Skeletal muscle satellite cell (primary cell): ENCODE measurements at regions not wholly inside any gene's neighbourhood (a gene's known extent, or its start where the extent isn't known, plus 50 kb on each side); places are given as distances from the start of the nearest gene placed in this dataset.

Experiments
- H3K27me3 ChIP-seq: 2 replicates; pipeline ENCODE4 v1.7.0; 2013; ENCODE audit warnings: low read length; ENCODE audit not compliant: control insufficient read depth, insufficient read depth
- H3K36me3 ChIP-seq: 2 replicates; pipeline ENCODE4 v1.7.0; 2013; ENCODE audit warnings: mild to moderate bottlenecking, control low read depth, low read length; ENCODE audit not compliant: insufficient read depth
- H3K4me1 ChIP-seq: 2 replicates; pipeline ENCODE4 v1.7.0; 2013; ENCODE audit warnings: low read length; ENCODE audit not compliant: control insufficient read depth, insufficient read depth
- H3K4me2 ChIP-seq: 2 replicates; pipeline ENCODE4 v1.7.0; 2013; ENCODE audit warnings: mild to moderate bottlenecking, low read length
- H3K4me3 ChIP-seq: 2 replicates; pipeline ENCODE4 v1.7.0; 2013; ENCODE audit warnings: low read length
- H3K9ac ChIP-seq: 2 replicates; pipeline ENCODE4 v1.7.0; 2013; ENCODE audit warnings: mild to moderate bottlenecking, low read depth, low read length, moderate library complexity
- H3K9me3 ChIP-seq: replicated peaks from 2 replicates; pipeline ENCODE4 v1.7.0; 2013; ENCODE audit warnings: mild to moderate bottlenecking, control low read depth, low read length

DNA sequence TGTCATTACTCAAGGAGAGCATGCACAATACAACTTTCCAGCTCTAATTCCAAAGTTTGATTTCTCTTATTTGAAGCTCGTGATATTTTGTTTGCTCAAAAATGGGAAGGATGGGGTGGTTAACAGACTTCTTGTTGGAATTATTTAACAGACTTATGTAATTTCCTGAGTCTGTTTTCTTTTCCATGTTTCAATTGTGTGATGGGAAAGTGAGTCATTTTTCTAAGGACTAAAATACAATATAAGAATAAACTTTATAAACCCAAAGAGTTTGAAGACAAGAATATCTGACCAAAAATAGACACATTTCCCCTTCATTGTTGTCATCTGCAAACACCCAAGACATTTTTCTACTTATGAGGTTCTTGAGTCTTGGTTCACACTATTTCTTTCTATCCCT, 211.8 kb upstream of the SLITRK5 start:
- Histone ChIP-seq H3K27me3 (no peaks in the 10 kb centered on the region), H3K4me1 (no peaks in the 10 kb centered on the region), H3K4me3 (no peak overlapping the region), H3K9ac (no peak overlapping the region), H3K36me3 (no peaks in the 10 kb centered on the region), H3K4me2 (no peak overlapping the region), H3K9me3 (no peaks in the 10 kb centered on the region)

DNA sequence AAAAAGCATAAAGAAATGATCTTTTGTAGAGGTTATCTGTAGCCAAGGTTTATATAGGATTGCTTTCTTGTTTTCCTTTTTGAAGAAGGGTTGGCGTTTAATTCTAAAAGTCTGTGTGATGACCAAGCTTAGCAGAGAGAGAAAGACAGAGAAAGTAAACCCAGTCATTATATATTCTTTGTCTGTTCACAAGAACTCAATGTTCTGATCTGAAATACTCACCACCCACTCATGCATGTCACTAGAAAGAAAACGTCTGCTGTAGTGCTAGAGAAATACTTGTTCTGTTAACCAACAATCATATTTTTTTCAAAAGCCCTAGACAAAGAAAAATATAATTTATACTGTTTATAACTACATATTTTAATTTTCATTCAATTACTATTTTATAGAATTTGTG, 173.7 kb upstream of the SLITRK5 start:
- no peaks in the 10 kb centered on the region for H3K36me3 ChIP-seq
- H3K4me3 ChIP-seq: no peak overlapping the region
- no peaks in the 10 kb centered on the region for H3K9me3 ChIP-seq
- no peak overlapping the region for H3K4me2 ChIP-seq
- no peak overlapping the region for H3K9ac ChIP-seq
- no peaks in the 10 kb centered on the region for H3K4me1 ChIP-seq
- H3K27me3 ChIP-seq: no peaks in the 10 kb centered on the region

DNA sequence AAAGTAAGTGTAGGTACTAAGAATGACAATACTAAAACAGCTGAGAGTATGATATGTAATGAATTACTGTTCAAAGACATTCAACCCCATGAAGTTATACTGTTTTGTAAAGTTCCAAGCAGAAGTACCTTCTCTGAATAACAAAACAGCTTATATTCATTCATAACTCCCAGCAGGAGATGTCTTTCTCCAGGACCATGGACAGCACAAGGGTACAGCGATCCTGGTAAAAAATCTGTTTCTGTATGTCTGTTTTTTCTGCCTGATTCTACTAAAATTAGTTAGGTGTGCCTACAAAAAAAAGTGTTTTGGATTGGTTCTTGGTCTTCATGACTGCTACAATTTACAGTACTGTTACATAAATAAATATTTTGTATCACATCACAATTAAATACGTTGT, 172.5 kb upstream of the SLITRK5 start:
- no peak overlapping the region for H3K9ac ChIP-seq
- H3K4me1 ChIP-seq: no peaks in the 10 kb centered on the region
- no peaks in the 10 kb centered on the region for H3K36me3 ChIP-seq
- H3K4me2 ChIP-seq: no peak overlapping the region
- H3K9me3 ChIP-seq: no peaks in the 10 kb centered on the region
- H3K4me3 ChIP-seq: no peak overlapping the region
- H3K27me3 ChIP-seq: no peaks in the 10 kb centered on the region

DNA sequence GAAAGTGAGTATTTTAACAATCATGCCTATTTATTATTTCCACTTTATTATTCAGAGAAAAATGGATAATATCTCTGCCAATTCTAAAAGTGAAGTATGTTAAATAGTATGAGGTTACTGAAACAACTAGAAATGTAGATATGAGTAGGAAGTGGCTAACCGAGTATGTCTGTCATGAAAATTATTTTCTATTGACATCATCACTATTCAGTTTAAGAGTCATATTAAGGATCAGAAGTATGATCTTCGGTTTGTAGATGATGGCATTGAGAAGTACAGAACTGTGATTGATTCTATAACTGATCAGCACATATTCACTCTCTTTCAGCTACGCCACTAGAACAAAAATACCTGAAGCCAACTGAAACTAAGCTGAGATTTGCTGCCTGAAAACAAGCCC, 146.4 kb upstream of the SLITRK5 start:
- no peak overlapping the region for H3K4me3 ChIP-seq
- H3K9me3 ChIP-seq: no peaks in the 10 kb centered on the region
- H3K4me1 ChIP-seq: no peaks in the 10 kb centered on the region
- H3K4me2 ChIP-seq: no peak overlapping the region
- H3K36me3 ChIP-seq: no peaks in the 10 kb centered on the region
- no peaks in the 10 kb centered on the region for H3K27me3 ChIP-seq
- no peak overlapping the region for H3K9ac ChIP-seq

DNA sequence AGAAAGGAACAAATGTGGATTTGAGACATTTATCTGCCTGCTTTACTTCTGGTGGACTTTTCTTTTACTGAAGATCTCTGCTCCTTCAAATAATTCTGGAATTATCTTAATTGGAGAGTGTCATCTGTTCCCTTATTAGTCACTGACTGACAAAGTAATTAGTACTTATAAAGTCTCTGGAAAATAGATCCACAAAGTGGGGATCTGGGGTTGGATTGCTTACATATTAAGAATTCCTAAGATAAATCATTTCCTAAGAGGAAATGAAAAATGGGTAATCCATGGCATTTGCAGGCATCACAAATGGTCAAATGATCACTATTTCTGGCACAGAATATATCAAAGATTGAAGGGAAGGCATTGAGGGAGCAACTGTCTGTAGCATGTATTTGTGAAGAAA, 137.4 kb upstream of the SLITRK5 start:
- no peaks in the 10 kb centered on the region for H3K4me1 ChIP-seq
- no peak overlapping the region for H3K4me3 ChIP-seq
- H3K4me2 ChIP-seq: no peak overlapping the region
- H3K9me3 ChIP-seq: peaks cover 5% of the 10 kb centered on the region
- H3K27me3 ChIP-seq: no peaks in the 10 kb centered on the region
- H3K36me3 ChIP-seq: no peaks in the 10 kb centered on the region
- no peak overlapping the region for H3K9ac ChIP-seq

DNA sequence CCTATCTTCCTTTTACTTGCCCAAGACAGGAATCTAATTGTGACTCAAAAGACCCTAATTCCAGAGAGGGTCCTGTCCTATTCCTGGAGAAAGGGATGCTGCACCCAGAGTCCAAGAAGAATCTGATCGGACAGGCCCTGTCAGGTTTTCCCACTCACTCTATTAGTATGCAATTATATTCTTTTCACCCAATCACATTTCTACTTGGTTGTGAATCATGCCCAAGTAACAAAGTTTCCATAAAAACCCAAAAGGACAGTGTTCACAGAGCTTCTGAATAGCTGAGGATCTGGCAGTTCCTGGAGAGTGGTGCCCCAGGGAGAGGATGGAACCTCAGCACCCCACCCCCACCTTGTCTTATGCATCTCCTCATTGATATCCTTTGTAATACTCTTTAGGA, 135.3 kb upstream of the SLITRK5 start:
- no peaks in the 10 kb centered on the region for H3K27me3 ChIP-seq
- H3K4me2 ChIP-seq: no peak overlapping the region
- H3K4me3 ChIP-seq: no peak overlapping the region
- H3K9me3 ChIP-seq: peaks cover 6% of the 10 kb centered on the region
- no peak overlapping the region for H3K9ac ChIP-seq
- no peaks in the 10 kb centered on the region for H3K36me3 ChIP-seq
- H3K4me1 ChIP-seq: no peaks in the 10 kb centered on the region

DNA sequence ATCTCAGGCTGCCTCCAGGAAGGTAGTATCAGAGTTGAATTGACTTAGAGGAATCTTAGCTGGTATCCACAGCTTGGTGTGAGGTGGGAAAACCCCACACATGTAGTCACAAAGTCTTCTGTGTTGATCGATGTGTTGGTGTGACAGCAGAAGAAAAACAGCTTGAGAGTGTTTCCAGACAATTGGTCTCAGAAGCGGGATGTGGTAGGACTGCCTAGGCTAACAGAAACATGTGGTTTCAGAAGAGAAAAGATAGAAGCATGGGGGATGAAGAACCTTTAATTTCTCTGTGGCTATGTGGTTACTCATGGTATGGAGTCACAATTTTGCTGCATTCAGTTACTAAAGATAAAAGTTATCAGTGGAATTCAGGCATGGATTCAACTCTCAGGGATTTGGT, 134.7 kb upstream of the SLITRK5 start:
- no peak overlapping the region for H3K4me3 ChIP-seq
- no peak overlapping the region for H3K9ac ChIP-seq

DNA sequence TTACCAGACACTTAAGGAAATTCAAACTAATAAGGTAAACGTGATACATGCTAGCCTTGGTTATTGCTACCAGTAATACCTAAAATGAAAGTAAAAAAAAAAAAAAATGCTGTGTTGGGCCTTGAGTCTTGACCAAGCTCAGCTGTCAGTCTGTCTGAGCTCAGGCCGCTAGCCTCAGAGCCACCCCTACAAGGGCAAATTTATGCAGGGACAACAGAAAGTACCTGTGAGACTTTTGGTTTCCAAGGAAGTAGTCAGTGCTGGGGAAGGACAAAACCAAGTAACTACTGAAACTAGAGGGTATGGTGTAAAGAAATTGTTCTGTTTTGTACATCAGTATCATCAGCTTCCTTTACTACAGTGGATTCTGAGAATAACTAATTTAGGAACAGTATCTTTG, 134.3 kb upstream of the SLITRK5 start:
- Histone ChIP-seq H3K4me3 (no peak overlapping the region), H3K9me3 (peaks cover 6% of the 10 kb centered on the region), H3K4me2 (no peak overlapping the region), H3K4me1 (no peaks in the 10 kb centered on the region), H3K27me3 (no peaks in the 10 kb centered on the region), H3K9ac (no peak overlapping the region), H3K36me3 (no peaks in the 10 kb centered on the region)

More for the DNA sequence above, 134.7 kb upstream of the SLITRK5 start:
- Histone ChIP-seq H3K36me3 (no peaks in the 10 kb centered on the region), H3K9me3 (peaks cover 6% of the 10 kb centered on the region), H3K27me3 (no peaks in the 10 kb centered on the region), H3K4me1 (no peaks in the 10 kb centered on the region), H3K4me2 (no peak overlapping the region)

DNA sequence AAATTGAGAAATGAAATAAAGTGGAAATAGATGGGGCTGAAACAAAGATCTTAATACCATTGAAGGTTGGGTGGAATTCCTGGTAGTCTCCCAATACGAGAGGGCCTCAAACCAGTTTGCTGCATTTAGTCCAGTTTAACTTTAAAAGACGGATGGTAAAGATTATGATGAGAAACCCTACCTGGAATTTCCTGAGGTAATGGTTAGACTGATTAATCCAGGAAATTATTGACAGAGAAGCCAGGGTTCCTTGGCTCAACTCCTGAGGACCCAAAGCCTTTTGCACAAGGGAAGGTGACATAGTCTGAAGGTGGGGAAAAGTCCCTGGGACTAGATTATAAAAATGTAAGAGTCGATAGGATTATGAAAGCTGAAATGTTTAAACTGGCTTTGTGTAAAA, 133.2 kb upstream of the SLITRK5 start:
- peaks cover 6% of the 10 kb centered on the region for H3K9me3 ChIP-seq

DNA sequence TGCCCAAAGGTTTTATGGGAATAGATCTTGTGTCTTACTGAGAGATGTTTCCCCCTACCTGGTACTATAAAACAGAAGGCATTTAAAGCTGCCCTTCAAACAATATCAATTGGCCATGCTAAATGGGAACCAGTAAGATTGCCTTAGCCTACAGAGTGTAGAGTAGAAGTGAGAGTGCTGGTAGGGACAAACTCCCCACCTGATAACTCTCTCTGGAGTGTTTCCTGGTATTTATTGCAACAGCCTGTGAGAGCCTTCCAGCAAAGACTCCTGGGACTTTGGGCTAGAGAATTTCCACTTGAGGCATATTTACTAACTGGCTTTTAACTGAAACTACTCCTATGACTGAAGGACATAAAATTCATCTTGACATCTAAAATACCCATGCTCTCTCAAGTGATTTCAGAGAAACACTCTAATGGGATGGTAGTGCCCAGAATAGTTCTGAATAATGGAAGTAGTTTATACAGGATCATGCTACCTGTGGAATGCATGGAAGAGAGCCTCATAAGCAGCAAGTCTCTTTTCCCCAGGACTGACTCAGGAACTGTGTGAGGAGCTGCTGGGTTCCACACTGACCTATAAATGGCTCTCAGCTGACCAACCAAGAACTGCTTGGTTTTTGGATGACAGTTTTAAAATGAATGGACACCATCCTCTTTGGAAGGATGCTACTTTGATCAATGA, 132.7 kb upstream of the SLITRK5 start:
- H3K9me3 ChIP-seq: peaks cover 6% of the 10 kb centered on the region
- no peak overlapping the region for H3K4me3 ChIP-seq
- H3K4me2 ChIP-seq: no peak overlapping the region
- no peaks in the 10 kb centered on the region for H3K4me1 ChIP-seq
- no peak overlapping the region for H3K9ac ChIP-seq
- H3K36me3 ChIP-seq: no peaks in the 10 kb centered on the region
- H3K27me3 ChIP-seq: no peaks in the 10 kb centered on the region

More for the DNA sequence above, 133.2 kb upstream of the SLITRK5 start:
- H3K4me2 ChIP-seq: no peak overlapping the region
- H3K36me3 ChIP-seq: no peaks in the 10 kb centered on the region
- H3K4me1 ChIP-seq: no peaks in the 10 kb centered on the region
- H3K27me3 ChIP-seq: no peaks in the 10 kb centered on the region
- H3K4me3 ChIP-seq: no peak overlapping the region
- no peak overlapping the region for H3K9ac ChIP-seq

DNA sequence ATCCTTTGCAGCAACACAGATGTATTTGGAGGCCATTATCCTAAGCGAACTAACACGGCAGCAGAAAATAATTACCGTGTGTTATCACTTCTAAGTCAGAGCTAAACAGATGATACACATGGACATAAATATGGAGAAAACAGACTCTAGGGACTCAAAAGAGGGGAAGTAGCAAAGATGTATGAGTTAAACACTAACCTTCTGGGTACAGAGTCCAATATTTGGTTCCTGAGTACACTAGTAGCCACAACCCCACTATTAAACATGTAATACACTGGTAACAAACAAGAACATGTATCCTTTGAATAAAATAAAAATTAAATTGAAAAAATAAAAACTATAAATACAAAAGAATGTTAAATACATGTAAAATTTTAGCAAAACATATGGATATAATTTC, 118.0 kb upstream of the SLITRK5 start:
- Histone ChIP-seq H3K4me3 (no peak overlapping the region), H3K36me3 (no peaks in the 10 kb centered on the region), H3K9me3 (no peaks in the 10 kb centered on the region), H3K27me3 (no peaks in the 10 kb centered on the region), H3K4me1 (no peaks in the 10 kb centered on the region), H3K9ac (no peak overlapping the region), H3K4me2 (no peak overlapping the region)

DNA sequence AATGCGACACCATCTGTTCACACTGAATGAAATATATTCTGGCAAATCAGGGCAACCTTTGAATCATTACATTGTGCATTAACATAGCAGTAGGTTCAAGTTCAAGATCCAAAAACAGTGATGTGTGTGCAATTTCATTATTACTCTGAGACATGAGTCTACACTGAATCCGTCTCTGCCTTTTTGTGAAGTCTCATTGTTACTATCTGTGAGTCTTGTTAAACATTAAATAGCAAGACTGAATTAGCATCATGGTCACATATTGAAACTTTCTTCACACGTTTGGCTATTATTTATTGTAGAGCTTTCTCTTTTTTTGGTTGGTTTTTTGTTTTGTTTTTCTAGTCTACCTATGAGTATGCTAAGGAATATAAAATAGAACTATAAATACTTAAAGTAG, 117.1 kb upstream of the SLITRK5 start:
- Histone ChIP-seq H3K27me3 (no peaks in the 10 kb centered on the region), H3K4me2 (no peak overlapping the region), H3K9ac (no peak overlapping the region), H3K9me3 (no peaks in the 10 kb centered on the region), H3K36me3 (no peaks in the 10 kb centered on the region), H3K4me1 (no peaks in the 10 kb centered on the region), H3K4me3 (no peak overlapping the region)
